CD14-positive monocyte (primary cell): ENCODE measurements at regions not wholly inside any gene's neighbourhood (a gene's known extent, or its start where the extent isn't known, plus 50 kb on each side); places are given as distances from the start of the nearest gene placed in this dataset.

Experiments used
- DNase-seq, 3 donors: peaks; one replicate each; pipeline ENCODE4 v3.0.0-alpha.2; 2011 to 2022
- H2AFZ ChIP-seq: 2 replicates; pipeline ENCODE4 v1.6.0; 2012; ENCODE audit warnings: mild to moderate bottlenecking, low read depth, low read length, inconsistent platforms; ENCODE audit not compliant: insufficient read depth, poor library complexity, severe bottlenecking
- H3K27ac ChIP-seq, 2 donors: 1 replicate in 1 of 2; 2 replicates in 1 of 2; pipeline ENCODE4 v1.5.1; 2012 to 2013; ENCODE audit warnings: low read length in 2 of 2, control low read depth in 1 of 2, inconsistent platforms in 1 of 2, low read depth in 1 of 2, mild to moderate bottlenecking in 1 of 2
- H3K27me3 ChIP-seq, 2 donors: one replicate each; pipeline versions ENCODE4 v1.6.0 to v1.6.1; 2011 to 2013; ENCODE audit warnings: low read length in 2 of 2; ENCODE audit not compliant: control insufficient read depth in 2 of 2, insufficient read depth in 2 of 2
- H3K36me3 ChIP-seq, 2 donors: replicated peaks in 1 of 2; 1 replicate in 1 of 2; 2 replicates in 1 of 2; pipeline versions ENCODE4 v1.5.1 to v1.6.1; 2012 to 2013; ENCODE audit warnings: low read length in 2 of 2, control low read depth in 1 of 2, inconsistent platforms in 1 of 2, mild to moderate bottlenecking in 1 of 2; ENCODE audit not compliant: insufficient read depth in 2 of 2, control insufficient read depth in 1 of 2
- H3K4me1 ChIP-seq, 2 donors: 1 replicate in 1 of 2; 2 replicates in 1 of 2; pipeline versions ENCODE4 v1.5.1 to v1.6.1; 2012 to 2013; ENCODE audit warnings: low read length in 2 of 2, control low read depth in 1 of 2, inconsistent platforms in 1 of 2, mild to moderate bottlenecking in 1 of 2, moderate library complexity in 1 of 2; ENCODE audit not compliant: insufficient read depth in 2 of 2, control insufficient read depth in 1 of 2
- H3K4me2 ChIP-seq: replicated peaks from 2 replicates; pipeline ENCODE3; 2012; ENCODE audit warnings: low read length, moderate library complexity, mild to moderate bottlenecking; ENCODE audit not compliant: poor library complexity, severe bottlenecking; ENCODE audit errors: extremely low read depth
- H3K4me3 ChIP-seq, 3 experiments: fragments of 200-600 bp in 1 of 3; sonication (generic) in 1 of 3; replicated peaks in 1 of 3; 1 replicate in 2 of 3; 2 replicates in 1 of 3; pipeline ENCODE4 v1.5.1; 2011 to 2013; ENCODE audit warnings: low read length in 3 of 3, mild to moderate bottlenecking in 3 of 3, control low read depth in 2 of 3, low read depth in 2 of 3, inconsistent platforms in 1 of 3, moderate library complexity in 1 of 3
- H3K79me2 ChIP-seq: 2 replicates; pipeline ENCODE4 v1.6.0; 2012; ENCODE audit warnings: mild to moderate bottlenecking, control low read depth, inconsistent platforms, low read length, moderate library complexity; ENCODE audit not compliant: insufficient read depth
- H3K9ac ChIP-seq: 2 replicates; pipeline ENCODE4 v1.6.0; 2017; ENCODE audit warnings: low read length, mild to moderate bottlenecking; ENCODE audit not compliant: insufficient read depth, poor library complexity, severe bottlenecking
- H3K9me3 ChIP-seq, 2 donors: replicated peaks in 1 of 2; 1 replicate in 1 of 2; 2 replicates in 1 of 2; pipeline versions ENCODE4 v1.5.1 to v1.6.1; 2012 to 2013; ENCODE audit warnings: low read length in 2 of 2, control low read depth in 1 of 2; ENCODE audit not compliant: control insufficient read depth in 1 of 2, insufficient read depth in 1 of 2
- H4K20me1 ChIP-seq: 2 replicates; pipeline ENCODE4 v1.6.0; 2012; ENCODE audit warnings: mild to moderate bottlenecking, low read length, control low read depth, moderate library complexity; ENCODE audit not compliant: insufficient read depth
- H3K27ac Mint-ChIP-seq, 7 donors: one replicate each; pipeline ENCODE4 v1.8.0; 2020; ENCODE audit warnings: mild to moderate bottlenecking in 7 of 7, mixed read lengths in 7 of 7, moderate library complexity in 6 of 7, inconsistent platforms in 2 of 7
- H3K27me3 Mint-ChIP-seq, 3 donors: one replicate each; pipeline ENCODE4 v1.8.0; 2021 to 2022; ENCODE audit warnings: low read depth in 3 of 3, mild to moderate bottlenecking in 3 of 3, mixed read lengths in 3 of 3, moderate library complexity in 3 of 3, inconsistent platforms in 1 of 3
- H3K36me3 Mint-ChIP-seq, 2 donors: one replicate each; pipeline ENCODE4 v1.8.0; 2020; ENCODE audit warnings: mixed read lengths in 2 of 2, inconsistent platforms in 1 of 2, mild to moderate bottlenecking in 1 of 2
- H3K4me1 Mint-ChIP-seq: one replicate; pipeline ENCODE4 v1.8.0; 2020; ENCODE audit warnings: mild to moderate bottlenecking, mixed read lengths
- H3K4me3 Mint-ChIP-seq, 2 donors: one replicate each; pipeline ENCODE4 v1.8.0; 2020; ENCODE audit warnings: mild to moderate bottlenecking in 2 of 2, mixed read lengths in 2 of 2, moderate library complexity in 1 of 2
- H3K9me3 Mint-ChIP-seq, 7 donors: one replicate each; pipeline ENCODE4 v1.8.0; 2020 to 2022; ENCODE audit warnings: mixed read lengths in 7 of 7, mild to moderate bottlenecking in 6 of 7, moderate library complexity in 6 of 7, inconsistent platforms in 2 of 7
- WGBS: methylation state at CpG from one replicate; pipeline ENCODE4 v1.1.5; 2013; ENCODE audit warnings: missing lambda C conversion rate; ENCODE audit not compliant: insufficient coverage; 5-methylcytosine and 5-hydroxymethylcytosine counted together
- intact Hi-C, 2 donors: fragments of 100-400 bp; cut with micrococcal nuclease; formaldehyde crosslinking; loops; one replicate each; pipeline versions ENCODE4 v1.15.0 to v1.15.1; 2023
- TF ChIP-seq, protein P1 (sequence below): fragments of 200-600 bp; IDR thresholded peaks from one replicate; pipeline ENCODE4 v1.8.0; 2022; ENCODE audit warnings: antibody characterized with exemption, mild to moderate bottlenecking

DNA sequence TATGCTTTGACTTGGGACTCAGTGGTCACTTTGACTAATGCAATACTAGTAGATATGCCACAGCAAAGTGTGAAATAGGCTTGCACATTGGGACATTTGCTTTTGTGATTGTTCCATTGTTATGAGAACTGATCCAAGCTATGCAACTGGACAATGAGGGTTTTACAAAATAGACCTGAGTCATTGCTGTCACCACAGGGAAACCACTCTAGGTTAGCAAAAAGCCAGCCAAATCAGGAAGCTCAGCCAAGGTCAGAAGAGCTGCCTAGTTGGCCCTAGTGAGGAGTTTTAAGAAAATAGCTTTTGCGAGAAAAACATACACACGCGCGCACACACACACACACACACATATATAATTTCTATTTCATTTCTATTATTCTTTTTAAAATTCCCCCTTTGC, 452.4 kb upstream of the CDH7 start:
- H4K20me1 ChIP-seq: no peaks in the 10 kb centered on the region
- no peaks in the 10 kb centered on the region for H3K9me3 ChIP-seq
- H3K36me3 ChIP-seq: no peaks in the 10 kb centered on the region
- H3K4me3 Mint-ChIP-seq: no peak overlapping the region
- H3K9ac ChIP-seq: no peak overlapping the region
- no peaks in the 10 kb centered on the region for H3K4me1 Mint-ChIP-seq
- H3K27ac ChIP-seq: no peak overlapping the region
- H3K4me3 ChIP-seq: no peak overlapping the region
- H3K79me2 ChIP-seq: no peaks in the 10 kb centered on the region
- no peaks in the 10 kb centered on the region for H3K36me3 Mint-ChIP-seq
- H3K4me1 ChIP-seq: no peaks in the 10 kb centered on the region
- H2AFZ ChIP-seq: no peak overlapping the region
- peaks cover 0 to 4% (median 0%) of the 10 kb centered on the region in 7 donors for H3K9me3 Mint-ChIP-seq
- no peak overlapping the region for H3K27ac Mint-ChIP-seq
- WGBS: no CpG with 5 or more reads among the region's 4 CpGs
- no peak overlapping the region for H3K4me2 ChIP-seq
- DNase-seq: no peak
- TF ChIP-seq, protein P1, sequence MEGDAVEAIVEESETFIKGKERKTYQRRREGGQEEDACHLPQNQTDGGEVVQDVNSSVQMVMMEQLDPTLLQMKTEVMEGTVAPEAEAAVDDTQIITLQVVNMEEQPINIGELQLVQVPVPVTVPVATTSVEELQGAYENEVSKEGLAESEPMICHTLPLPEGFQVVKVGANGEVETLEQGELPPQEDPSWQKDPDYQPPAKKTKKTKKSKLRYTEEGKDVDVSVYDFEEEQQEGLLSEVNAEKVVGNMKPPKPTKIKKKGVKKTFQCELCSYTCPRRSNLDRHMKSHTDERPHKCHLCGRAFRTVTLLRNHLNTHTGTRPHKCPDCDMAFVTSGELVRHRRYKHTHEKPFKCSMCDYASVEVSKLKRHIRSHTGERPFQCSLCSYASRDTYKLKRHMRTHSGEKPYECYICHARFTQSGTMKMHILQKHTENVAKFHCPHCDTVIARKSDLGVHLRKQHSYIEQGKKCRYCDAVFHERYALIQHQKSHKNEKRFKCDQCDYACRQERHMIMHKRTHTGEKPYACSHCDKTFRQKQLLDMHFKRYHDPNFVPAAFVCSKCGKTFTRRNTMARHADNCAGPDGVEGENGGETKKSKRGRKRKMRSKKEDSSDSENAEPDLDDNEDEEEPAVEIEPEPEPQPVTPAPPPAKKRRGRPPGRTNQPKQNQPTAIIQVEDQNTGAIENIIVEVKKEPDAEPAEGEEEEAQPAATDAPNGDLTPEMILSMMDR: no peak
- H3K27me3 ChIP-seq: no peaks in the 10 kb centered on the region
- H3K27me3 Mint-ChIP-seq: no peaks in the 10 kb centered on the region
- intact Hi-C loops: no loop called here

DNA sequence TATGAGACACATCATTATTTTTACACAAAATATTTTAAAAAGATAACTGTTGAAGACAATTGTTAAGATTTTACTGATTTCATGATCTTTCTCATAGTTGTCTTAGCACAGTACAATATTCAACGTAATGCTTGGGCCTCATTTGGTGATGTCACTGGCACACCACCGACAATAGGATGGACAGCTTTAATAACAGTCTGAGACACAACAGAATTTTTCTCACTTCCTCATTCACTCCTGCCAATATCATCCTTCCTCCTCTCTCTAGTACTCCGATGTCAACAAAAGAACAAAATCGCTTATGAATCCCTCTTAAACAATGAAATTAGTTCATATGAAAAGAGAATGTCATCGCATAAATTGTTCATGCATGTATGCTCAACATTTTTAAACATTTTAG, 461.9 kb upstream of the CDH7 start:
- no peak overlapping the region for H3K4me2 ChIP-seq
- no peak overlapping the region for H3K4me3 Mint-ChIP-seq
- no peak overlapping the region for H3K27ac Mint-ChIP-seq
- H3K4me3 ChIP-seq: no peak overlapping the region
- H3K79me2 ChIP-seq: no peaks in the 10 kb centered on the region
- H3K4me1 Mint-ChIP-seq: no peaks in the 10 kb centered on the region
- H3K9me3 Mint-ChIP-seq: peaks cover 0 to 3% (median 2%) of the 10 kb centered on the region in 7 donors
- no peaks in the 10 kb centered on the region for H3K36me3 ChIP-seq
- H2AFZ ChIP-seq: no peak overlapping the region
- H3K9ac ChIP-seq: no peak overlapping the region
- H3K27me3 Mint-ChIP-seq: no peaks in the 10 kb centered on the region
- no peak for DNase-seq
- no peaks in the 10 kb centered on the region for H3K4me1 ChIP-seq
- TF ChIP-seq, protein P1: no peak
- no peak overlapping the region for H3K27ac ChIP-seq
- H4K20me1 ChIP-seq: no peaks in the 10 kb centered on the region
- H3K36me3 Mint-ChIP-seq: no peaks in the 10 kb centered on the region
- no peaks in the 10 kb centered on the region for H3K27me3 ChIP-seq
- H3K9me3 ChIP-seq: peaks cover 0 to 5% of the 10 kb centered on the region in 2 donors
- intact Hi-C loops: no loop called here
- WGBS: 54% methylated on average over 2 of the region's 5 CpGs
